Activated T-helper 1 cell treated with anti-CD3 and anti-CD28 coated beads, Interleukin-12 subunit alpha, Interleukin-12 subunit beta, Interleukin-2, Interleukin-4 antibody, amounts not matched to agents 30 ng/mL and 10 ng/mL and 1 ng/mL, durations not matched to agents 14 hours and 24 hours and 36 hours (primary cell): ENCODE measurements at regions not wholly inside any gene's neighbourhood (a gene's known extent, or its start where the extent isn't known, plus 50 kb on each side); places are given as distances from the start of the nearest gene placed in this dataset.

Experiments
- DNase-seq: peaks from one replicate; pipeline ENCODE4 v3.0.0; 2021; ENCODE audit warnings: low spot score
- H3K27ac Mint-ChIP-seq: one replicate; pipeline ENCODE4 v1.8.0; 2021; ENCODE audit warnings: mild to moderate bottlenecking, mixed read lengths
- H3K27me3 Mint-ChIP-seq: one replicate; pipeline ENCODE4 v1.8.0; 2022; ENCODE audit warnings: mild to moderate bottlenecking, moderate library complexity, mixed read lengths; ENCODE audit not compliant: insufficient read depth
- H3K36me3 Mint-ChIP-seq: one replicate; pipeline ENCODE4 v1.8.0; 2021; ENCODE audit warnings: low read depth, mixed read lengths
- H3K4me1 Mint-ChIP-seq: one replicate; pipeline ENCODE4 v1.8.0; 2021; ENCODE audit warnings: low read depth, mixed read lengths
- H3K4me3 Mint-ChIP-seq: one replicate; pipeline ENCODE4 v1.8.0; 2021; ENCODE audit warnings: mild to moderate bottlenecking, moderate library complexity, mixed read lengths
- H3K9me3 Mint-ChIP-seq: one replicate; pipeline ENCODE4 v1.8.0; 2021; ENCODE audit warnings: mixed read lengths
- intact Hi-C: fragments of 100-400 bp; cut with micrococcal nuclease; formaldehyde crosslinking; loops from one replicate; pipeline ENCODE4 v1.15.1; 2024

GRCh38 chr19:29263305-29264135, 50.6 kb upstream of the UQCRFS1 start:
- no peak overlapping the region for H3K27ac Mint-ChIP-seq
- no peak overlapping the region for H3K4me3 Mint-ChIP-seq
- peak; percentile 14 for DNase-seq
- H3K27me3 Mint-ChIP-seq = peaks cover 14% of the 10 kb centered on the region
- intact Hi-C loops = loop anchor here (1.0 to 5.0 kb wide), 4 partner anchors 51 to 526 kb away; partner anchors contain the start of genes UQCRFS1 and VSTM2B
- peaks cover 4% of the 10 kb centered on the region for H3K4me1 Mint-ChIP-seq
- no peaks in the 10 kb centered on the region for H3K36me3 Mint-ChIP-seq
- H3K9me3 Mint-ChIP-seq = no peaks in the 10 kb centered on the region

DNA sequence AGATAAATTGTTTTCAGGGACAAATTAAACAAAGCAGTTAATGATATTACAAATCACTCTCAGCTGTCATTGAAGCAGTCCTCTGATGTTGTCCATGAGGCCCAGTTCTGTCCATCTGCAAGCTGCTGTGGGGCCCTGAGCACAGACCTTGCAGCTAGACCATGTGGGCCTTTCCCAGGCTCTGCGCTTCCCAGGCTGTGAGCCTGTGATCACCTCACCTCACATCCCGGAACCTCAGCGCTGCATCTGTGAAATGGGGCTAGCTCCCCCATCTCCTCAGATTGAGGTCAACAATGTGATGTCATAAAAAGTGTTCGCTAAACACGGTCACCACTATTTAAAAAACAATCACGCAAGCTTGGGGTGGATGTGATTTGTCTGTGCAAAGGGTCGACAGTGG, 51.9 kb upstream of the UQCRFS1 start:
- Mint-ChIP-seq H3K36me3 (no peaks in the 10 kb centered on the region), H3K27me3 (peaks cover 14% of the 10 kb centered on the region), H3K9me3 (no peaks in the 10 kb centered on the region), H3K4me3 (no peak overlapping the region), H3K27ac (no peak overlapping the region), H3K4me1 (peaks cover 4% of the 10 kb centered on the region)
- intact Hi-C loops = loop anchor here (5.0 kb wide), 1 partner anchor 262 kb away; the partner anchor contains the start of gene VSTM2B
- DNase-seq = no peak

- DNase-seq = no peak
- peaks cover 4% of the 10 kb centered on the region for H3K4me1 Mint-ChIP-seq
- H3K9me3 Mint-ChIP-seq = no peaks in the 10 kb centered on the region
- H3K27ac Mint-ChIP-seq = no peak overlapping the region
- H3K27me3 Mint-ChIP-seq = peaks cover 18% of the 10 kb centered on the region
- no peaks in the 10 kb centered on the region for H3K36me3 Mint-ChIP-seq
- H3K4me3 Mint-ChIP-seq = no peak overlapping the region
- intact Hi-C loops = no loop called here
These were observed 52.5 kb upstream of the UQCRFS1 start for GRCh38 chr19:29265436-29265835.

DNA sequence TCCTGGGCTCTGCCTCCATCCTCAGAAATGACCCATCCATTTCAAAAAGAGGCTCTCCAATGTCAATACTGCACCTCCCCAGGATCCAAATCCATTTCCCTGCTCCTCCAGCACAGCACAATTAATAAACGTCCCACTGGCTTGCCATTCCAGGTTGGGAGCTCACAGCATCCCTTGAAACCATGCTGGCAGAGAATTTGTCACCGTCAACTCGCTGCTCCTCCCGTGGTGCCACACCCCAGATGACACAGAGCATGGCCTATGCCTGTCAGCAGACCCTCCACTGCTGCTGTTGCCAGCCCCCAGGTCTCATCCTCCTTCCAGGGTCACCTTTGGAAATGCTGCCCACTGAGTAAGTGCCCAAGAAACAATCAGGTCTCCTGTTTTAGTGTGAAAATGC, 53.0 kb upstream of the UQCRFS1 start:
- H3K9me3 Mint-ChIP-seq = no peaks in the 10 kb centered on the region
- H3K27me3 Mint-ChIP-seq = peaks cover 18% of the 10 kb centered on the region
- H3K4me3 Mint-ChIP-seq = no peak overlapping the region
- DNase-seq = no peak
- H3K4me1 Mint-ChIP-seq = peaks cover 4% of the 10 kb centered on the region
- intact Hi-C loops = no loop called here
- H3K27ac Mint-ChIP-seq = no peak overlapping the region
- H3K36me3 Mint-ChIP-seq = no peaks in the 10 kb centered on the region

- DNase-seq = no peak
- H3K9me3 Mint-ChIP-seq = no peaks in the 10 kb centered on the region
- H3K36me3 Mint-ChIP-seq = no peaks in the 10 kb centered on the region
- peaks cover 4% of the 10 kb centered on the region for H3K4me1 Mint-ChIP-seq
- no peak overlapping the region for H3K27ac Mint-ChIP-seq
- intact Hi-C loops = no loop called here
- peaks cover 18% of the 10 kb centered on the region for H3K27me3 Mint-ChIP-seq
- H3K4me3 Mint-ChIP-seq = no peak overlapping the region
These were observed 53.7 kb upstream of the UQCRFS1 start for GRCh38 chr19:29266603-29267002.

GRCh38 chr19:29267701-29268100, 54.8 kb upstream of the UQCRFS1 start:
- peaks cover 4% of the 10 kb centered on the region for H3K4me1 Mint-ChIP-seq
- H3K27ac Mint-ChIP-seq = no peak overlapping the region
- no peak overlapping the region for H3K4me3 Mint-ChIP-seq
- H3K9me3 Mint-ChIP-seq = no peaks in the 10 kb centered on the region
- no peak for DNase-seq
- peaks cover 18% of the 10 kb centered on the region for H3K27me3 Mint-ChIP-seq
- intact Hi-C loops = no loop called here
- no peaks in the 10 kb centered on the region for H3K36me3 Mint-ChIP-seq

- intact Hi-C loops = no loop called here
- H3K27ac Mint-ChIP-seq = no peak overlapping the region
- no peak overlapping the region for H3K4me3 Mint-ChIP-seq
- H3K4me1 Mint-ChIP-seq = peaks cover 4% of the 10 kb centered on the region
- no peaks in the 10 kb centered on the region for H3K9me3 Mint-ChIP-seq
- peaks cover 18% of the 10 kb centered on the region for H3K27me3 Mint-ChIP-seq
- H3K36me3 Mint-ChIP-seq = no peaks in the 10 kb centered on the region
- no peak for DNase-seq
These were observed 55.2 kb upstream of the UQCRFS1 start for GRCh38 chr19:29268103-29268502.

DNA sequence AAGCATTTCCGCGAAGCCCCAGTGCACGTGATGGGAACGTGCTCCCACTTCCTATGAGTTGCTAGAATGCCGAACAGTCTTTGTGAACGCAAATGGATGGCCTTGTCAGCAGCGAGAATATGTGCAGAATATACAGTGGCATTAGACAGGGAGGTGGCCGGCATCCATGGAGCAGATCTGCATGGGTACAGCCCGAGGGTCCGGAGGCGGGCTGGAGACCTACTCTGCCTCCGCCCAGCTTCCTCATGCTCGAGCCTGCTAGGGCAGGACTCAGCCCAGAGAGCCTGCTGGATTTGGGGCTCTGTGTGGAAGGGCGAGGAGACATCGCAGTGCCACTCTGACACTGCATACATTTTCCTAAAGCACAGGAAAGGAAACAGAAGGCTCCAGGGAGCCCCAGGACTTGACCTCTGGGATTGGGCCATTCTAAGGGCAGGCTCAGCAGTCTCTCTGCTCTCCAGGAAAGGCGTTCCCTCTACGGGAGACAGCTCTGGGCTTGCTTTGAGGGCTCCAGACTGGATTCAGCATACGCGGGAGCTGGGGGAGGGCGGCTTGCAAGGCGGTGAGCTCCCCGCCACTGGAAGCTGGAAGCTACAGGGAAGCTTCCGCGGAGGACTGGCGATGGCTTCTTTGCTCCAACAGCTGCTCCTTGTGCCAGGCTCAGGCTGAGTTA, 55.9 kb upstream of the UQCRFS1 start:
- intact Hi-C loops = no loop called here
- Mint-ChIP-seq H3K27ac (no peak overlapping the region), H3K36me3 (no peaks in the 10 kb centered on the region), H3K9me3 (no peaks in the 10 kb centered on the region), H3K4me1 (no peaks in the 10 kb centered on the region), H3K27me3 (peaks cover 10% of the 10 kb centered on the region), H3K4me3 (no peak overlapping the region)
- no peak for DNase-seq

GRCh38 chr19:29269641-29270040, 56.7 kb upstream of the UQCRFS1 start:
- no peak overlapping the region for H3K4me3 Mint-ChIP-seq
- no peak for DNase-seq
- H3K4me1 Mint-ChIP-seq = no peaks in the 10 kb centered on the region
- no peak overlapping the region for H3K27ac Mint-ChIP-seq
- H3K27me3 Mint-ChIP-seq = peaks cover 8% of the 10 kb centered on the region
- intact Hi-C loops = no loop called here
- H3K36me3 Mint-ChIP-seq = no peaks in the 10 kb centered on the region
- H3K9me3 Mint-ChIP-seq = no peaks in the 10 kb centered on the region

DNA sequence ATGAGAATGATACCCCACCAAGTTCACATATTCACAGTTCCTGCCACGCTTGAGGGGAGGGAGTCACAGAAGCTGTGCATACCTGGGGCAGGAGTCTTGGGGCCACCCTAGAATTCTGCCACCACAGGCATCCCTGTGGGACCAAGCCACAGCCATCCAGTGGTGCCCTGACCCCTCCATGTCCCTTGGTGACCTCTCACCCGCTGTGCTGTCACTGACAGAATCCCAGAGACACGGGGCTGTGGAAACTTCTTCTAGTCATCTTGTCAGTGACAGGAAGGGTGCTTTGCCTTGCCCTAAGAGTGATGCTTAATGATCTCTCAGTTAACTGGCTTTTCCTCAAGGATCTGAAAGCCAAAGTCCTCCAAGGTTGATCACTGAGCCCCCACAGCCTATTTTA, 58.4 kb upstream of the UQCRFS1 start:
- Mint-ChIP-seq H3K9me3 (no peaks in the 10 kb centered on the region), H3K36me3 (no peaks in the 10 kb centered on the region), H3K4me3 (no peak overlapping the region), H3K27me3 (peaks cover 10% of the 10 kb centered on the region), H3K4me1 (no peaks in the 10 kb centered on the region), H3K27ac (no peak overlapping the region)
- intact Hi-C loops = no loop called here
- no peak for DNase-seq

DNA sequence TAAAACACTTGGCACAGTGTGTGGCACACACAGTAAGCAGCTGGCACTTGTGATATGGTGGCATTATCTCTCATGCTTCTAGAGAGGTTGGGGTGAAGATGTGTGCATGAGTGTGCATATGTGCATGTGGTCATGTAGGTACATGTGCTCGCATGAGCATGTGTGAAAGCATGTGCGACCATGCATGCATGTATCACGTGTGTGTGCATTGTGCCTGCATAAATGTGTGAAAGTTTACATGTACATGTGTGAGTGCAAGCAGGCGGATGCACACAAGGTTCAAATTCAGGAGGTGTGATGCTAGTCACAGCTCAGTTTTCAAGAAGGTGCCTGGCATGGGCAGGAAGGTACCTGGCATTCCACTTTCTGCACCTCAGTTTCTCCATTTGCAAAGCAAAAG, 59.0 kb upstream of the UQCRFS1 start:
- DNase-seq = no peak
- no peaks in the 10 kb centered on the region for H3K9me3 Mint-ChIP-seq
- peaks cover 3% of the 10 kb centered on the region for H3K4me1 Mint-ChIP-seq
- intact Hi-C loops = no loop called here
- H3K36me3 Mint-ChIP-seq = no peaks in the 10 kb centered on the region
- H3K27ac Mint-ChIP-seq = no peak overlapping the region
- no peak overlapping the region for H3K4me3 Mint-ChIP-seq
- peaks cover 10% of the 10 kb centered on the region for H3K27me3 Mint-ChIP-seq

DNA sequence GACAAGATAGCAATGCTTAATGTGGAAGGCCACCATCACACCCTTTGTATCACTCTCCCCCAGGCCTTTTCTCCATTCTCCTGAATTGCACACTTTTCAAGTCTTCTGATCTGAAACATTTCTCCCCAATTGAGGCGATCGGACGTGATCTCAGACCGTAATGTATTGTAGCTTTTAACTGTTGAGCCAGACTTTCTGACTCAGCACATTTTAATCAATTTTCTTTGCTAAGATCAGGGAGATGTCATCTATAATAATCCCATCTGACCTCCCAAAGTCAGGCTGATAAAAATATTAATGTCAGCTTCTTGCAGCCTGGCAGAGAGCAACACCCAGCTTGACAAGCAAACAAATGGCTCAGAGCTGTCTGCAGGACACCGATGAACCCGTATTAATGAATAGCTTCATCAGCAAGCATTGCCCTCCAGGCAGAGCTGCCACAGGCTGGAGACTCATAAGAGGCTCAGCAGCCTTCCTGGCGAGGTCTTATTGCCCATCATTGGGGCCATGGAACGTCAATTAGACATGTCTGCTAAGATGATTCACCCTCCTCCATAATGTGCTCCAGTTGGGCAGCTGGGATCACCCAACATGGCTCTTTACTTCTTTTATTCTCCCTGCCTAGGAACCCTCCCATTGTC, 60.2 kb upstream of the UQCRFS1 start:
- peaks cover 7% of the 10 kb centered on the region for H3K27me3 Mint-ChIP-seq
- no peak for DNase-seq
- H3K27ac Mint-ChIP-seq = no peak overlapping the region
- intact Hi-C loops = no loop called here
- H3K36me3 Mint-ChIP-seq = no peaks in the 10 kb centered on the region
- H3K4me3 Mint-ChIP-seq = no peak overlapping the region
- H3K9me3 Mint-ChIP-seq = no peaks in the 10 kb centered on the region
- peaks cover 16% of the 10 kb centered on the region for H3K4me1 Mint-ChIP-seq

- Mint-ChIP-seq H3K4me1 (peaks cover 16% of the 10 kb centered on the region), H3K4me3 (no peak overlapping the region), H3K27me3 (peaks cover 4% of the 10 kb centered on the region), H3K36me3 (no peaks in the 10 kb centered on the region), H3K27ac (no peak overlapping the region), H3K9me3 (no peaks in the 10 kb centered on the region)
- no peak for DNase-seq
- intact Hi-C loops = no loop called here
These were observed 62.3 kb upstream of the UQCRFS1 start for GRCh38 chr19:29275266-29275665.
